HG02884 (cell line): ENCODE measurements at regions not wholly inside any gene's neighbourhood (a gene's known extent, or its start where the extent isn't known, plus 50 kb on each side); places are given as distances from the start of the nearest gene placed in this dataset.
"Not testable (repeated sequence)": the region's sequence is repeated elsewhere in the genome, so short reads cannot be mapped to it uniquely, and the experiment has no call there.

ENCODE experiments used
- ATAC-seq: cut with Tn5 transposase; IDR thresholded peaks from one replicate; pipeline ENCODE4 v1.9.1; 2021; ENCODE audit warnings: mild to moderate bottlenecking, moderate library complexity; ENCODE audit not compliant: unreplicated experiment

GRCh38 chr3:87733671-87734367, 325.0 kb downstream of the CGGBP1 start:
- ATAC-seq, result no peak

GRCh38 chr3:87732294-87732693, 326.5 kb downstream of the CGGBP1 start:
- ATAC-seq, result no peak

DNA sequence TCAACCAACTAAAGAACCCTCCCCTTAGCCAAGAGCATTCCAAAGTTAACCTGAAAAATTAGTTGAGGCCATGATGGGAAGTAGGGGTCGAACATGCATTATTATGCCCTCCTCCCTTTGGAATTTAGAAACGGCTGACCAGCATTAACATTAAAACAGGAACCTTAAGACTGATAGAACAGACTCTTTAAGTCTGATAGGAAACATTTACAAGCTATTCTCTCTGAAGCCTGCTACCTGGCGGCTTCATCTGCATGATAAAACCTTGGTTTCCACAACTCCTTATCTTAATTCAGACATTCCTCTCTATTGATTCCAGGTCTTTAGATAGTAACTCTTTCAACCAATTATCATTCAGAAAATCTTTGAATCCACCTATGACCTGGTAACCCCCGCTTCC, 331.0 kb downstream of the CGGBP1 start:
- no peak for ATAC-seq

GRCh38 chr3:87719060-87719459, 339.7 kb downstream of the CGGBP1 start:
- no peak for ATAC-seq

- ATAC-seq, result no peak
These were observed 348.3 kb downstream of the CGGBP1 start for GRCh38 chr3:87710511-87710910.

- no peak for ATAC-seq
These were observed 348.8 kb downstream of the CGGBP1 start for GRCh38 chr3:87710028-87710427.

DNA sequence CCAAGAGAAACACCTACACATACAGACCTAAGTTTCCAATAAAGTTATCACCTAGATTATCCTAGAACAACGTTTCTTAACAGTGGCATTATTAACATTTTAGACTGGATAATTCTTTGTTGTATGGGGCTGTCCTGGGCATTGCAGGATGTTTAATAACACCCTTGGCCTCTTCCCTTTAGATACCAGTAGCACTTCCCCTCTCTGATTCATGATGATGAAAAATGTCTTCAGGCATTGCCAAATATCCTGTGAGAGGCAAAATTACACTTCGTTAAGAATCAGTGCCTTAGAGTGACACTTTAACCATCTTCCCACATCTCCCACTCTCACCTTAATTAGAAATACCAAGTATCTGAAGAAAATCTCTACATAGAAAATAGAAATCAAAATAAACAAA, 352.6 kb downstream of the CGGBP1 start:
- no peak for ATAC-seq

- ATAC-seq, result no peak
These were observed 356.2 kb downstream of the CGGBP1 start for GRCh38 chr3:87702600-87702999.

- no peak for ATAC-seq
These were observed 362.4 kb downstream of the CGGBP1 start for GRCh38 chr3:87696124-87697013.

DNA sequence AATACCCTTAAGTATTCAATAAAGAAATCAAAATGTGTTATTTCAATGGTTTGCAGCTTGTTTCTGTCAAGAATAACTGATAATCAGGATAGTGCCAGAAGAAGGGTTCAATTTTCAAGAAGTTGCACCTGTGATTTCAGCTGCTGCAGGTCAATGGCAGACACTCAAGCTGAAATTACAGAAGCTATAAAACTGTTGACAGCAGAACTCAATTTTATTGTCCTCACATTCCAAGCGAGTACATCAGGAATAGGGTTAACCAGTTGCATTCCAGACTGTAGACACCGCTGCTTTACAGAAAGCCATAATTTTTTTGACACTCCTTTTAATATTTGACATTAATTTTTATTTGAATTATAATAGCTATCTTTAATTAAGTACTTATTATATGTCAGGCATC, 364.1 kb downstream of the CGGBP1 start:
- no peak for ATAC-seq

DNA sequence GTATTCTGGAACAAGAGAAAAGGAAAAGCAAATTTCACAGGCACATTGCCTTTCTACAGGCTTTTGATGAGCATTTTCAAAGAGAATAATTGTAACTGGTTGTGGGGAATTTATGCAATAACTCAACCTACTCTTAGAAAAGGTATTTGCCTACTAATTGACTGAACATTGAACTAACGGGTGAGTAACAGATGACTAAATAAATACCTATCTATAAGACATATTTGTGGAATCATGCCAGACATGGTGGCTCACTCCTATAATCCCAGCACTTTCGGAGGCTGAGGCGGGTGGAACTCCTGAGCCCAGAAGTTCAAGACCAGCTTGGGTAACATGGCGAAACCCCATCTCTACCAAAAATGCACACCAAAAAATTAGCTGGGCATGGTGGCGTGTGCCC, 367.7 kb downstream of the CGGBP1 start:
- no peak for ATAC-seq

- ATAC-seq, result not testable (repeated sequence)
These were observed 379.7 kb downstream of the CGGBP1 start for GRCh38 chr3:87678984-87679660.

DNA sequence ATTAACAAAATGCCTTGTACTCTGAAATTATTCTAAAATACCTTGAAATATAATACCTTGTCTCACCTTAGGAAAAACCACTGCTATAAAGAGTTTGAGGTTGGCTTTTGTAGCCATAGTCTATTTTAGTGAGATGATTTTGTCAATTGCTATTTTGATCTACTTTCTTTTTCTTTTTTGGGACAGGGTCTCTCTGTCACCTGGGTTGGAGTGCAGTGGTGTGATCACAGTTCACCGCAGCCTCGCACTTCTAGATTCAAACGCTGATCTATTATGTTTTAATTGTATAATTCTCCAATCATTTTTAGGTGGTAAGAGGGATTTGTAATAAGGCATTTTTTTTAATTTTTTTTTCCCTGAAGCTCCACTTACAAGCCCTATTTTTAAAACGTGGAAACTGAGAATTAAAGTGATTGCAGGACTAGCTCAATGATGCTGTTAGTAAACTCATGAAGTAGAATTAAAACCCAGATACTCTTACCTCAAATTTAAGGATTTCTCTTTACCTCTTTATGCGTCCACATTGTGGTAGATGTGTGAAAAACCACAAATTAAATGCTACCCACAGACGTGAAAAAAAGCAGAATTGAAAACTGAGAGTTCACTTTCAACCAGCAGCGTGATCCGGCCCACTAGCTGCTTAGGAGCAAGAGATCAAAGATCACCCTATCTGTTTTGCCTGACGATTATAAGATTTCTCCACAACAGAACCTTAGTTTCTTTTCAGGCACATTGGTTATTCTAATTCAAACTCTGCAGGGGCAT, 384.2 kb downstream of the CGGBP1 start:
- peak; percentile 98 for ATAC-seq

- no peak for ATAC-seq
These were observed 385.7 kb downstream of the CGGBP1 start for GRCh38 chr3:87673132-87673531.

- no peak for ATAC-seq
These were observed 377.8 kb upstream of the POU1F1 start for GRCh38 chr3:87654184-87654583.

- not testable (repeated sequence) for ATAC-seq
These were observed 376.8 kb upstream of the POU1F1 start for GRCh38 chr3:87653138-87653537.

- ATAC-seq, result no peak
These were observed 358.0 kb upstream of the POU1F1 start for GRCh38 chr3:87634426-87634825.

GRCh38 chr3:87627316-87627715, 350.9 kb upstream of the POU1F1 start:
- ATAC-seq, result no peak

GRCh38 chr3:87626546-87626945, 350.2 kb upstream of the POU1F1 start:
- no peak for ATAC-seq

- ATAC-seq, result no peak
These were observed 349.5 kb upstream of the POU1F1 start for GRCh38 chr3:87625876-87626275.

DNA sequence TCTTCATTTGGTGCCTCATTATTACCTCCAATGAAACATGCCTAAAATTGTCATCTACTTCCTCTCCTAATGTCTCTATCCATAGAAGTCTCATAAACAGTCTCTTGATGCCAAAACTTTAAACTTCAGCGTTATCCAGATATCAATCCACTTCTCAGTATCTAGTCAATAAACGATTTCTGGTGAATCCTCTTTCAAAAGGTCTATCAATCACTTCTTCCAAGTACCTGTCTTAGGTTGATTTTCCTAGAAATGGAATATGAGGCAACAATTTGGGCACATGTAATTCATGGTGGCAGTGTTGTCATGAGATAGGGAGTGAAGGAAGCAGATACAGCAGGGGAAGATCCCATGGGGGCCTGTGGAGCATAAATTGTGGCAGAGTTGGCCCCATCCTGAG, 348.5 kb upstream of the POU1F1 start:
- no peak for ATAC-seq
